Osteocyte (in vitro differentiated cells): ENCODE measurements at regions not wholly inside any gene's neighbourhood (a gene's known extent, or its start where the extent isn't known, plus 50 kb on each side); places are given as distances from the start of the nearest gene placed in this dataset.

Source experiments
- DNase-seq: peaks from one replicate; pipeline ENCODE4 v3.0.0; 2021; ENCODE audit warnings: mixed read lengths; ENCODE audit not compliant: unreplicated experiment; ENCODE audit errors: extremely low spot score
- H3K27ac Mint-ChIP-seq: one replicate; pipeline ENCODE4 v1.8.0; 2021; ENCODE audit warnings: mild to moderate bottlenecking, mixed read lengths; ENCODE audit not compliant: unreplicated experiment
- H3K27me3 Mint-ChIP-seq: one replicate; pipeline ENCODE4 v1.8.0; 2021; ENCODE audit warnings: mixed read lengths; ENCODE audit not compliant: unreplicated experiment
- H3K36me3 Mint-ChIP-seq: one replicate; pipeline ENCODE4 v1.8.0; 2021; ENCODE audit warnings: mixed read lengths; ENCODE audit not compliant: unreplicated experiment
- H3K4me1 Mint-ChIP-seq: one replicate; pipeline ENCODE4 v1.8.0; 2021; ENCODE audit warnings: mixed read lengths; ENCODE audit not compliant: unreplicated experiment
- H3K4me3 Mint-ChIP-seq: one replicate; pipeline ENCODE4 v1.8.0; 2021; ENCODE audit warnings: mild to moderate bottlenecking, moderate library complexity, mixed read lengths; ENCODE audit not compliant: unreplicated experiment
- H3K9me3 Mint-ChIP-seq: one replicate; pipeline ENCODE4 v1.8.0; 2021; ENCODE audit warnings: mixed read lengths; ENCODE audit not compliant: unreplicated experiment
- TF ChIP-seq, protein P1 (sequence below): fragments of 200-600 bp; sonication (generic); IDR thresholded peaks from 2 replicates; pipeline ENCODE4 v1.5.0; 2021; ENCODE audit warnings: antibody characterized with exemption, mild to moderate bottlenecking, moderate library complexity

DNA sequence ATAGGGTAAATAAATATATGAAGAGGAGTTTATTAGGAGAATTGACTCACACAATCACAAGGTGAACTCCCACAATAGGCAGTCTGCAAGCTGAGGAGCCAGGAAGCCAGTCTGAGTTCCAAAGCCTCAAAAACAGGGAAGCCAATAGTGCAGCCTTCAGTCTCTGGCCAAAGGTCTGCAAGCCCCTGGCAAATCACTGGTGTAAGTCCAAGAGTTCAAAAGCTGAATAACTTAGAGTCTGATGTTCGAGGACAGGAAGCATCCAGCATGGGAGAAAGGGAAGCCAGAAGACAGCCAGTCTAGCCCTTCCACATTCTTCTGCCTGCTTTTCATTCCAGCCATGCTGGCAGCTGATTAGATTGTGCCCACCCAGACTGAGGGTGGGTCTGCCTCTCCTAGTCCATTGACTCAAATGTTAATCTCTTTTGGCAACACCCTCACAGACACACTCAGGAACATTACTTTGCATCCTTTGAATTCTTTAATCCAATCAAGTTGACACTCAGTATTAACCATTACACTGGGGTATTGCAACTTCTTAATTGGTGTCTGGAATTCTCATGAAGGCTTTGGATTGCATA is 736.5 kb upstream of the LMO3 start:
- H3K4me3 Mint-ChIP-seq = no peak overlapping the region

DNA sequence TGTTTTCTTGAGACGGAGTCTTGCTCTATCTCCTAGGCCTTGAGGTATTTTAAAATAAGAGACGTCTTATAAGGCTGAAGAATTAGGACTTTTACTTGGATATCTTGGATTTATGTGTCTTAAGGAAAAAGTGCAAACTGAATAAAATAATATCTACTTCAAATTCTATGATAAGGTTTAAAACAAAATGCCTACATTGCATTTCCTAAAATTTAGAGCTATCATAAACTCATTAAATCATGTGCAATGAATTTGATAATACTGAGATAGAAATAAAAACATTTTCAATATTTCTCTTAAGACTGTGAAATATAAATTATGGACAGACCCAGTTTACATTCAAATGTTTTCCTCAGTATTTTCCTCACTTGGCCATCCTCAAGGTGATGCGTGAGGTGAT is 729.5 kb upstream of the LMO3 start:
- TF ChIP-seq, protein P1, sequence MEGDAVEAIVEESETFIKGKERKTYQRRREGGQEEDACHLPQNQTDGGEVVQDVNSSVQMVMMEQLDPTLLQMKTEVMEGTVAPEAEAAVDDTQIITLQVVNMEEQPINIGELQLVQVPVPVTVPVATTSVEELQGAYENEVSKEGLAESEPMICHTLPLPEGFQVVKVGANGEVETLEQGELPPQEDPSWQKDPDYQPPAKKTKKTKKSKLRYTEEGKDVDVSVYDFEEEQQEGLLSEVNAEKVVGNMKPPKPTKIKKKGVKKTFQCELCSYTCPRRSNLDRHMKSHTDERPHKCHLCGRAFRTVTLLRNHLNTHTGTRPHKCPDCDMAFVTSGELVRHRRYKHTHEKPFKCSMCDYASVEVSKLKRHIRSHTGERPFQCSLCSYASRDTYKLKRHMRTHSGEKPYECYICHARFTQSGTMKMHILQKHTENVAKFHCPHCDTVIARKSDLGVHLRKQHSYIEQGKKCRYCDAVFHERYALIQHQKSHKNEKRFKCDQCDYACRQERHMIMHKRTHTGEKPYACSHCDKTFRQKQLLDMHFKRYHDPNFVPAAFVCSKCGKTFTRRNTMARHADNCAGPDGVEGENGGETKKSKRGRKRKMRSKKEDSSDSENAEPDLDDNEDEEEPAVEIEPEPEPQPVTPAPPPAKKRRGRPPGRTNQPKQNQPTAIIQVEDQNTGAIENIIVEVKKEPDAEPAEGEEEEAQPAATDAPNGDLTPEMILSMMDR = no peak
- no peaks in the 10 kb centered on the region for H3K27me3 Mint-ChIP-seq
- no peaks in the 10 kb centered on the region for H3K4me1 Mint-ChIP-seq
- no peak overlapping the region for H3K27ac Mint-ChIP-seq
- no peaks in the 10 kb centered on the region for H3K36me3 Mint-ChIP-seq
- DNase-seq = no peak
- no peaks in the 10 kb centered on the region for H3K9me3 Mint-ChIP-seq
- no peak overlapping the region for H3K4me3 Mint-ChIP-seq

More for the DNA sequence above, 736.5 kb upstream of the LMO3 start:
- no peak for DNase-seq
- Mint-ChIP-seq H3K36me3 (no peaks in the 10 kb centered on the region), H3K9me3 (peaks cover 5% of the 10 kb centered on the region), H3K27ac (no peak overlapping the region), H3K27me3 (no peaks in the 10 kb centered on the region), H3K4me1 (no peaks in the 10 kb centered on the region)
- TF ChIP-seq, protein P1 = no peak

DNA sequence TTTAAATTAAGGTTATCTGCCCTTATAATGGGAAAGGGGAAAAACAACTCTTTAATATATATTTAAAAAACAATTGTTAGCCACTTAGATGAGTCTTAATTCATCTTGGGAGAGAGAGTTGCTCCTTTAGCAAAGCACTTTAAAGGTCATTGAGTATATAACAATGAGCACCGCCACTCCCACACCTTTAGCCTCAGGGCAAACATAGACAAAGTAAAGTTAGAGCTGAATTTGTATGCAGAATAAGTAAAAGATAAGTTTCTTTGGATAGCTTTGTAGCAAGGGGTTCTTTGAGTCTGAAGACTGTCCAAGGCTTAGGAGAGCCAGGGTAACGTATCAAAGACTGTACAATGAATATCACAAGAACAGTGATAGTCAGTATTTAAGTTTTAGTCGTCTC is 728.8 kb upstream of the LMO3 start:
- Mint-ChIP-seq H3K4me1 (no peaks in the 10 kb centered on the region), H3K27ac (no peak overlapping the region), H3K9me3 (no peaks in the 10 kb centered on the region), H3K36me3 (no peaks in the 10 kb centered on the region), H3K4me3 (no peak overlapping the region), H3K27me3 (no peaks in the 10 kb centered on the region)
- DNase-seq = no peak
- TF ChIP-seq, protein P1 = no peak

DNA sequence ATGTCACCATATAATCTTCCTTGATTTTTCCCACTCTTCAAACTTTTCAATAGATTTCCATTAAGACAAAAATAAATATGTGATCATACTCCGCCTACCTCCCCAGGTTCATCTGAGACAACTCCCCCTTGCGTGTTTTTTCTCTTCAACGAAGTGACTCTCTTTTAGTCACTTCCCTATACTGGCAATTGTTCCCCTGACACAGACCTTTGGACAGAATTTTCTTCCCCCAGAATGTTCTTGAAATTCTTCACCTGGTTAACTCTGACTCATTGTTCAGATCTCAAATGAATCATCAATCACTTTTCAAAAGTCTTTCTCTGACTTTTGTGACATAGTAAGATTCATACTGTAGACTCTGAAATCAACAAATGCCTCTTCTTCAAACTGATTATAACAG is 727.3 kb upstream of the LMO3 start:
- Mint-ChIP-seq H3K36me3 (no peaks in the 10 kb centered on the region), H3K9me3 (no peaks in the 10 kb centered on the region), H3K4me1 (no peaks in the 10 kb centered on the region), H3K4me3 (no peak overlapping the region), H3K27ac (no peak overlapping the region), H3K27me3 (no peaks in the 10 kb centered on the region)
- TF ChIP-seq, protein P1 = no peak
- no peak for DNase-seq

DNA sequence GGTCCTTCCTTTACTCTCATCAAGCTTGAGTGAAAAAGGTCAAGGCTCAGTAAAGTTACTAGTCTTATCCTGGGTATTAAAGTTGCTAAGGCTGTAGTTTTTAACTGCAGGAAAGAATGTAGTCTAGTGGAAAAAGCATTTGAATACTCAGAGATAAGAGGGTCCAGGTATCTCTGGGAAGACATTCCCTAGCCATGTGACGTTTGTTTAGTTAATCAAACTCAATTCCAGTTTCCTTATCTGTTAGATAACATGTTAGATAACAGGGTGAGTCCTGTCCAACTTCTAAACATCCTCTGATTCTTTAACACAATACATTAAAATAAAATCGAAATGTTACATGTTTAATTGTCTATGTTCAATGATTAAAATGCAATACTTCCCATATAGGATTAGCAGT is 720.7 kb upstream of the LMO3 start:
- H3K36me3 Mint-ChIP-seq = no peaks in the 10 kb centered on the region
- no peak overlapping the region for H3K27ac Mint-ChIP-seq
- peaks cover 7% of the 10 kb centered on the region for H3K9me3 Mint-ChIP-seq
- TF ChIP-seq, protein P1 = no peak
- H3K4me3 Mint-ChIP-seq = no peak overlapping the region
- H3K27me3 Mint-ChIP-seq = no peaks in the 10 kb centered on the region
- DNase-seq = no peak
- H3K4me1 Mint-ChIP-seq = no peaks in the 10 kb centered on the region
